GM12878 (cell line): ENCODE measurements at regions not wholly inside any gene's neighbourhood (a gene's known extent, or its start where the extent isn't known, plus 50 kb on each side); places are given as distances from the start of the nearest gene placed in this dataset.

Experiments used
- ATAC-seq: fragments of 200-7000 bp; cut with Tn5 transposase; 3 replicates; pipeline ENCODE4 v1.9.1; 2020; ENCODE audit warnings: mild to moderate bottlenecking, moderate library complexity
- BruUV-seq: library from RNA; stranded (reverse); fragments of 400-500 nt; replicated peaks from 2 replicates; lab custom pipeline; 2021; lab: Mats Ljungman, UMichigan
- CTCF ChIA-PET: fragments of 300-600 bp; sonication (Branson Sonifier 250); formaldehyde crosslinking; extraction: SDS; loops from one replicate; lab custom pipeline; 2021; ENCODE audit warnings: inconsistent platforms; lab: Yijun Ruan, JAX
- POLR2A ChIA-PET: fragments of 350-600 bp; formaldehyde crosslinking; extraction: SDS; loops from one replicate; lab custom pipeline; 2021; ENCODE audit warnings: inconsistent platforms; lab: Charles Lee
- RAD21 ChIA-PET: fragments of 300-600 bp; sonication (Branson Sonifier 250); formaldehyde crosslinking; loops from one replicate; lab custom pipeline; 2023; ENCODE audit warnings: antibody characterized with exemption; ENCODE audit not compliant: unreplicated experiment; lab: Charles Lee
- SMC1A ChIA-PET: fragments of 300-600 bp; sonication (Branson Sonifier 250); formaldehyde crosslinking; loops from one replicate; lab custom pipeline; 2023; ENCODE audit not compliant: unreplicated experiment, uncharacterized antibody; lab: Charles Lee
- DNase-seq: peaks from one replicate; pipeline ENCODE4 v3.0.0-alpha.2; 2011; ENCODE audit warnings: low read depth, low spot score
- FAIRE-seq: peaks from 3 replicates; lab custom pipeline; 2011; peaks lifted over from hg19 to GRCh38; lab: Jason Lieb, UNC
- H2AFZ ChIP-seq: 2 replicates; pipeline ENCODE4 v1.6.0; 2011; ENCODE audit warnings: low read depth, low read length, control low read depth; ENCODE audit not compliant: control insufficient read depth
- H3K27ac ChIP-seq: 2 replicates; pipeline ENCODE4 v1.5.1; 2011; ENCODE audit warnings: control low read depth; ENCODE audit not compliant: control insufficient read depth, insufficient read depth
- H3K27me3 ChIP-seq, 2 experiments: replicated peaks in 1 of 2; 2 replicates each; pipeline versions ENCODE4 v1.6.0 to v1.6.1; 2011; ENCODE audit warnings: low read length in 1 of 2; ENCODE audit not compliant: control insufficient read depth in 2 of 2, insufficient read depth in 2 of 2
- H3K36me3 ChIP-seq, 2 experiments: 2 replicates each; pipeline ENCODE4 v1.5.1; 2011; ENCODE audit warnings: low read length in 1 of 2; ENCODE audit not compliant: control insufficient read depth in 2 of 2, insufficient read depth in 2 of 2
- H3K4me1 ChIP-seq: 2 replicates; pipeline ENCODE4 v1.6.1; 2011; ENCODE audit warnings: mild to moderate bottlenecking, low read length, moderate library complexity, mixed read lengths; ENCODE audit not compliant: control insufficient read depth, insufficient read depth
- H3K4me2 ChIP-seq: 2 replicates; pipeline ENCODE4 v1.6.0; 2011; ENCODE audit warnings: control low read depth; ENCODE audit not compliant: control insufficient read depth, insufficient read depth
- H3K4me3 ChIP-seq: fragments of 200-600 bp; sonication (generic); 2 replicates; pipeline ENCODE4 v1.5.1; 2016
- H3K79me2 ChIP-seq: 2 replicates; pipeline ENCODE4 v1.6.0; 2011; ENCODE audit warnings: low read length; ENCODE audit not compliant: control insufficient read depth, insufficient read depth
- H3K9ac ChIP-seq: 2 replicates; pipeline ENCODE4 v1.8.0; 2011; ENCODE audit warnings: low read length, control low read depth, mixed read lengths; ENCODE audit not compliant: control insufficient read depth, insufficient read depth
- H3K9me3 ChIP-seq: replicated peaks from 3 replicates; pipeline ENCODE4 v1.5.1; 2011; ENCODE audit warnings: mild to moderate bottlenecking, low read length; ENCODE audit not compliant: control insufficient read depth, insufficient read depth
- H4K20me1 ChIP-seq: 2 replicates; pipeline ENCODE4 v1.6.0; 2011; ENCODE audit not compliant: control insufficient read depth, insufficient read depth
- CREM ChIP-seq: IDR thresholded peaks from 2 replicates; pipeline ENCODE4 v1.6.1; 2014; ENCODE audit warnings: antibody characterized with exemption, low read depth
- EP300 ChIP-seq, 2 experiments: fragments of 150-350 bp in 1 of 2; IDR thresholded peaks; 2 replicates each; pipeline ENCODE4 v1.6.1; 2011 to 2012; ENCODE audit warnings: low read depth in 2 of 2, low read length in 2 of 2, borderline replicate concordance in 1 of 2, improper control_type of control experiment in 1 of 2, inconsistent platforms in 1 of 2; ENCODE audit not compliant: control insufficient read depth in 1 of 2
- MXI1 ChIP-seq: fragments of 150-350 bp; IDR thresholded peaks from 2 replicates; pipeline ENCODE4 v1.6.1; 2011; ENCODE audit warnings: low read depth, mild to moderate bottlenecking, inconsistent platforms, low read length, improper control_type of control experiment
- NFYB ChIP-seq: IDR thresholded peaks from 2 replicates; pipeline ENCODE4 v1.6.1; 2011; ENCODE audit warnings: low read depth, mild to moderate bottlenecking, low read length, improper control_type of control experiment, moderate library complexity; ENCODE audit not compliant: insufficient read depth
- NKRF ChIP-seq: fragments of 450-650 bp; conservative IDR thresholded peaks from 2 replicates; pipeline ENCODE4 v1.6.1; 2017; ENCODE audit warnings: mild to moderate bottlenecking, moderate library complexity
- POLR2A ChIP-seq: IDR thresholded peaks from 2 replicates; pipeline ENCODE4 v1.6.1; 2011; ENCODE audit warnings: low read depth, mild to moderate bottlenecking, low read length
- POLR2AphosphoS2 ChIP-seq: IDR thresholded peaks from 2 replicates; pipeline ENCODE4 v1.6.1; 2011; ENCODE audit warnings: low read depth, mild to moderate bottlenecking, low read length, improper control_type of control experiment, moderate library complexity
- RB1 ChIP-seq: fragments of 450-650 bp; formaldehyde crosslinking; IDR thresholded peaks from 2 replicates; pipeline ENCODE4 v1.6.1; 2017; ENCODE audit warnings: mild to moderate bottlenecking, borderline replicate concordance
- RUNX3 ChIP-seq: IDR thresholded peaks from 2 replicates; pipeline ENCODE4 v1.6.1; 2012; ENCODE audit warnings: low read length, inconsistent platforms
- TARDBP ChIP-seq: IDR thresholded peaks from 2 replicates; pipeline ENCODE4 v1.6.1; 2016; ENCODE audit warnings: borderline replicate concordance
- ZNF217 ChIP-seq: fragments of 450-650 bp; IDR thresholded peaks from 2 replicates; pipeline ENCODE4 v1.6.1; 2017; ENCODE audit warnings: antibody characterized with exemption, mild to moderate bottlenecking
- WGBS: methylation state at CpG from one replicate; pipeline ENCODE4 v1.1.6; 2016; ENCODE audit warnings: low lambda C conversion rate; ENCODE audit not compliant: insufficient replicate concordance, insufficient coverage; ENCODE audit errors: missing lambda C conversion rate; 5-methylcytosine and 5-hydroxymethylcytosine counted together
- in situ Hi-C: fragments of 300-500 bp; cut with MboI; formaldehyde crosslinking; loops from 9 replicates; pipeline ENCODE4 v1.14.3; 2018; ENCODE audit warnings: mixed read lengths
- intact Hi-C: fragments of 100-400 bp; cut with micrococcal nuclease; formaldehyde crosslinking; loops from one replicate; pipeline ENCODE4 v1.14.2; 2022; ENCODE audit not compliant: unreplicated experiment

DNA sequence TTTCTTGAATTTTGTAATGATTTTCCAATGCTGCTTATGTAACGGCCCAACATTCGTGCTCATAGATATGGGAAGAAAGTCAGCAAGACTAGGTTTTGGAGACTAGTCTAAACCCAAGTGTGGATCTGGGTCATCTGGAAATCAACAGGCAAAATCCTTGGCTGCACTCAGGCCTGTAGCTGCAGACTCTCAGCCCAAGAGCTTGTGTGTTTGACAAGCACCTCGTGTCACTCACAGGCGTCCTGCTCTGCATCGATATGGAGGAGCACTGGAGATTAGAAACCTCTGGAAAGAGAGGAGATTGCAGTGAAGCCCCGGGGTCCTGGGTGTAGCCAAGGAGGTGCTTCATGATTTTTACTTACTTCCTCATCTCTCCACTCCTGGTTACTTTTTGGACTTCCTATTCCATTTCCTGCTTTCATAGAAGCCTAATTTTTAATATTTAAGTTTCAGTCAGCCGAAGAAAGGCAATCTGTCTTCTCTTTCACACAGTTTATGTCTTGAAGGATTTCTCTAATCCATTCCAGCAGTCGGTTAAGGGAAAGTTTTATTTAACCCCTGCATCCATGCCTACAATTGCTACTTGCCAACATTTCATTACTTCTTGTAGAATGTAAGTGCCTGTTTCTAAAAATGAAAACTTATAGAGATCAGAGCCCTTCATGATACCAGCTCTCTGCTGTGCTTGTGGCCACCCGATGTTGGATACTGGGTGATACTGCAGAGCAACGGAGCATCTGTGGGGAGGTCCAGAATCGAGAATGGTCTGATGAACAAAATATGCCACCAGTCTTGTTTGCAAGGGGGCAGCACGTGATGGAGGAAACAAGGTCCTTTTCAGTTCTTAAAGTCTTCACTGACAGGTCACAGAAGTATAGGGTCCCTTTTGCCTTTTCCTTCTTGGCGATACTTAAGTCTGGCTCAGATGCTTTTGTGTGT is 296.3 kb downstream of the QKI start:
- Histone ChIP-seq H3K9me3 (no peaks in the 10 kb centered on the region; the same call in 2 of the 3 replicates), H3K27ac (no peak overlapping the region), H3K9ac (no peak overlapping the region), H2AFZ (no peak overlapping the region), H4K20me1 (no peaks in the 10 kb centered on the region), H3K27me3 (no peaks in the 10 kb centered on the region), H3K4me2 (peak overlapping the region; percentile 74; the same call in 1 of the 2 replicates), H3K36me3 (no peaks in the 10 kb centered on the region), H3K4me3 (no peak overlapping the region), H3K79me2 (no peaks in the 10 kb centered on the region), H3K4me1 (peaks cover 66% of the 10 kb centered on the region)
- whole genome bisulfite sequencing = 79% methylated on average over 12 of the region's 13 CpGs
- BruUV-seq = no TSS peak
- CTCF ChIA-PET = no interaction called here
- POLR2A ChIA-PET = no interaction called here
- in situ Hi-C loops (no loop called here), intact Hi-C loops (no loop called here)
- ATAC-seq (no peak), FAIRE-seq (no peak), DNase-seq (no peak)
- SMC1A ChIA-PET = interaction anchor here (0.5 to 1.2 kb wide), 2 partner anchors 9 to 103 kb away, joined by 3 read pairs; no protein-coding TSS in a partner anchor
- RAD21 ChIA-PET = no interaction called here
- TF ChIP-seq MXI1 = no peak
- TF ChIP-seq RB1 = no peak
- TF ChIP-seq RUNX3 = no peak
- no peak for TF ChIP-seq TARDBP
- TF ChIP-seq ZNF217 = no peak
- TF ChIP-seq POLR2AphosphoS2 = no peak
- TF ChIP-seq POLR2A = no peak
- no peak for TF ChIP-seq EP300 (IDR thresholded peaks at IDR 0.05; ENCODE audit: borderline replicate concordance in 1 of 2, control insufficient read depth in 1 of 2, low read depth in 2 of 2, low read length in 2 of 2)
- TF ChIP-seq NFYB = no peak
- TF ChIP-seq CREM = no peak
- TF ChIP-seq NKRF = no peak
